SK-N-SH (cell line): ENCODE measurements at regions not wholly inside any gene's neighbourhood (a gene's known extent, or its start where the extent isn't known, plus 50 kb on each side); places are given as distances from the start of the nearest gene placed in this dataset.

Experiments
- GABPA ChIP-seq: IDR thresholded peaks from 2 replicates; pipeline ENCODE4 v1.4.0; 2012; ENCODE audit warnings: low read depth, mild to moderate bottlenecking
- RCOR1 ChIP-seq: fragments of 150-350 bp; IDR thresholded peaks from 2 replicates; pipeline ENCODE4 v1.6.1; 2017; ENCODE audit warnings: antibody characterized with exemption, low read length
- TF ChIP-seq, protein P1 (sequence below): fragments of 200-600 bp; sonication (generic); IDR thresholded peaks from 2 replicates; pipeline ENCODE4 v1.6.1; 2017; ENCODE audit warnings: antibody characterized with exemption, mild to moderate bottlenecking, moderate library complexity
- TF ChIP-seq, protein P2 (sequence below): IDR thresholded peaks from 2 replicates; pipeline ENCODE4 v1.4.0; 2012; ENCODE audit warnings: low read depth
- TF ChIP-seq, protein P3 (sequence below): fragments of 150-350 bp; IDR thresholded peaks from 2 replicates; pipeline ENCODE4 v1.6.1; 2017; ENCODE audit warnings: antibody characterized with exemption, low read length, low read depth, borderline replicate concordance

DNA sequence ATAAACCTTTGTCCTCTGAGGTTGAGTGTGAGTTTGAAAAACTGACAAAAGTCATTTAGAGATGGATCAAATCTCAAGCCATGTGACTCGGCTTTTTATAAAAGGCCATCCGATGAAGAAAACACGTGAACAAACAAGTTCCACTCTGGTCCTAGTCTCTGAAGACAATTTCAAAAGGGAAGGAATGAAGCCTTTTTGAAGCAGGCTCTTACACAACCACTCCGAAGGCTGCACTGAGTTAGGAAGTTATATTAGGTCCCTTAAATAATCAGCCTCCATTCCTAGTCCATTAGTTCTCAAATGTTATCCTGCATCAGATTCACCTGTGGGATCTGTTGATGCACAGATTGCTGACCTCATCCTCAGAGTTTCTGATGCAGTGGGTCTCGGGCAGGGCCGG is 166.6 kb upstream of the HMHB1 start:
- no peak for TF ChIP-seq GABPA
- TF ChIP-seq RCOR1, result no peak
- TF ChIP-seq, protein P1, sequence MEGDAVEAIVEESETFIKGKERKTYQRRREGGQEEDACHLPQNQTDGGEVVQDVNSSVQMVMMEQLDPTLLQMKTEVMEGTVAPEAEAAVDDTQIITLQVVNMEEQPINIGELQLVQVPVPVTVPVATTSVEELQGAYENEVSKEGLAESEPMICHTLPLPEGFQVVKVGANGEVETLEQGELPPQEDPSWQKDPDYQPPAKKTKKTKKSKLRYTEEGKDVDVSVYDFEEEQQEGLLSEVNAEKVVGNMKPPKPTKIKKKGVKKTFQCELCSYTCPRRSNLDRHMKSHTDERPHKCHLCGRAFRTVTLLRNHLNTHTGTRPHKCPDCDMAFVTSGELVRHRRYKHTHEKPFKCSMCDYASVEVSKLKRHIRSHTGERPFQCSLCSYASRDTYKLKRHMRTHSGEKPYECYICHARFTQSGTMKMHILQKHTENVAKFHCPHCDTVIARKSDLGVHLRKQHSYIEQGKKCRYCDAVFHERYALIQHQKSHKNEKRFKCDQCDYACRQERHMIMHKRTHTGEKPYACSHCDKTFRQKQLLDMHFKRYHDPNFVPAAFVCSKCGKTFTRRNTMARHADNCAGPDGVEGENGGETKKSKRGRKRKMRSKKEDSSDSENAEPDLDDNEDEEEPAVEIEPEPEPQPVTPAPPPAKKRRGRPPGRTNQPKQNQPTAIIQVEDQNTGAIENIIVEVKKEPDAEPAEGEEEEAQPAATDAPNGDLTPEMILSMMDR, result no peak
- TF ChIP-seq, protein P2, sequence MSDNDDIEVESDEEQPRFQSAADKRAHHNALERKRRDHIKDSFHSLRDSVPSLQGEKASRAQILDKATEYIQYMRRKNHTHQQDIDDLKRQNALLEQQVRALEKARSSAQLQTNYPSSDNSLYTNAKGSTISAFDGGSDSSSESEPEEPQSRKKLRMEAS, result no peak
- TF ChIP-seq, protein P3, sequence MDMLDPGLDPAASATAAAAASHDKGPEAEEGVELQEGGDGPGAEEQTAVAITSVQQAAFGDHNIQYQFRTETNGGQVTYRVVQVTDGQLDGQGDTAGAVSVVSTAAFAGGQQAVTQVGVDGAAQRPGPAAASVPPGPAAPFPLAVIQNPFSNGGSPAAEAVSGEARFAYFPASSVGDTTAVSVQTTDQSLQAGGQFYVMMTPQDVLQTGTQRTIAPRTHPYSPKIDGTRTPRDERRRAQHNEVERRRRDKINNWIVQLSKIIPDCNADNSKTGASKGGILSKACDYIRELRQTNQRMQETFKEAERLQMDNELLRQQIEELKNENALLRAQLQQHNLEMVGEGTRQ, result no peak
